GM13977 (cell line): ENCODE measurements at regions not wholly inside any gene's neighbourhood (a gene's known extent, or its start where the extent isn't known, plus 50 kb on each side); places are given as distances from the start of the nearest gene placed in this dataset.

Experiments used
- DNase-seq: peaks from one replicate; pipeline ENCODE4 v3.0.0; 2012; ENCODE audit warnings: low spot score
- in situ Hi-C: fragments of 300-500 bp; cut with MboI; formaldehyde crosslinking; loops from one replicate; pipeline ENCODE4 v1.12.0; 2022; ENCODE audit warnings: low sequenced_read_pairs, low pct_unique_long_range_greater_than_20kb, mixed read lengths, inconsistent platforms; ENCODE audit not compliant: unreplicated experiment
- TF ChIP-seq, protein P1 (sequence below): IDR thresholded peaks from 2 replicates; pipeline ENCODE4 v1.5.1; 2012; ENCODE audit warnings: mild to moderate bottlenecking, control low read depth; ENCODE audit not compliant: insufficient read depth; ENCODE audit errors: extremely low read depth, missing control alignments

DNA sequence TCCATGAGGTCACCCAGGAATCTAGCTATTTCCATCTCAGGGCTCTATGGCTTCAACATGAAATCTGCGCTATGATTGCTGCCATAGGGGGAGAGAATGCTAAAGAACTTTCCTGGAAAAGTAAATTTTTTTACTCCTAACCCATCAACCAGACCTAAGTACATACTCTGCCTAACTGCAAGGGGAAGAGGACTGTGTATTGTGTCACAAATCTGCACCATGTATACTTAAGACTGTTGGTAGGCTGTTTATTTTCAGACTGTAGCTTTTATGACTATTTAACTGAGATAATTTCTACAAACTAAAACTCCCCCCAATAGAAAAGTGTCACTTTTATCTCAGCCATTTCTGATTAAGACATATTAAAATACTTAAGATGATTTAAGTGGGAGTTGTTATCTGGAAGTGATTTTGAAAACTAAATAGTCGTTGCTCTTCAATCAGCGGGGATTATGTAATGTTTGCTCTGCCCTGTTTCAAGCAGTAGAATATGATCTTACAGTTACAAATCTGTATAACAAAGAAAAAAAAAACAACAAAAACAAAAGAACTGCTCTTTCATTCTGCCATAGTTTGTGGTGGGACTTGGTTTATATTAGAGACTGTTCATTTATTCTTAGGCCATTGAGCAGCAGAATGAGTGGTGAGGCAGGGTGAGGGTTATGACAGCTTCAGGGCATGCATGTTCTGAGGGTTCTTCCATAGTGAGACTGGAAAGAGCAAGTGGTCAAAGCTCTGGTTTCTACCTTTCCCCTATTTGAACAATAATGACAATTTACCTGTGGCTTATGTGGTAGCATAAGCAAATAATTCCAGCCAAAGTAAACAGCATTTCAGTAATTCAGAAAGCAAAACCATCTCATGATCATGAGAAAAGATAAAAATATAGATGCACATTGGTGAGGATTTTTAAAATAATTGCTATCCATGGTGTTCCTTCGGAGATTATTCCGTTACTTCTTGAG lies 126.3 kb upstream of the CEP162 start:
- DNase-seq, result no peak
- TF ChIP-seq, protein P1, sequence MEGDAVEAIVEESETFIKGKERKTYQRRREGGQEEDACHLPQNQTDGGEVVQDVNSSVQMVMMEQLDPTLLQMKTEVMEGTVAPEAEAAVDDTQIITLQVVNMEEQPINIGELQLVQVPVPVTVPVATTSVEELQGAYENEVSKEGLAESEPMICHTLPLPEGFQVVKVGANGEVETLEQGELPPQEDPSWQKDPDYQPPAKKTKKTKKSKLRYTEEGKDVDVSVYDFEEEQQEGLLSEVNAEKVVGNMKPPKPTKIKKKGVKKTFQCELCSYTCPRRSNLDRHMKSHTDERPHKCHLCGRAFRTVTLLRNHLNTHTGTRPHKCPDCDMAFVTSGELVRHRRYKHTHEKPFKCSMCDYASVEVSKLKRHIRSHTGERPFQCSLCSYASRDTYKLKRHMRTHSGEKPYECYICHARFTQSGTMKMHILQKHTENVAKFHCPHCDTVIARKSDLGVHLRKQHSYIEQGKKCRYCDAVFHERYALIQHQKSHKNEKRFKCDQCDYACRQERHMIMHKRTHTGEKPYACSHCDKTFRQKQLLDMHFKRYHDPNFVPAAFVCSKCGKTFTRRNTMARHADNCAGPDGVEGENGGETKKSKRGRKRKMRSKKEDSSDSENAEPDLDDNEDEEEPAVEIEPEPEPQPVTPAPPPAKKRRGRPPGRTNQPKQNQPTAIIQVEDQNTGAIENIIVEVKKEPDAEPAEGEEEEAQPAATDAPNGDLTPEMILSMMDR, result no peak
- in situ Hi-C loops, result no loop called here

DNA sequence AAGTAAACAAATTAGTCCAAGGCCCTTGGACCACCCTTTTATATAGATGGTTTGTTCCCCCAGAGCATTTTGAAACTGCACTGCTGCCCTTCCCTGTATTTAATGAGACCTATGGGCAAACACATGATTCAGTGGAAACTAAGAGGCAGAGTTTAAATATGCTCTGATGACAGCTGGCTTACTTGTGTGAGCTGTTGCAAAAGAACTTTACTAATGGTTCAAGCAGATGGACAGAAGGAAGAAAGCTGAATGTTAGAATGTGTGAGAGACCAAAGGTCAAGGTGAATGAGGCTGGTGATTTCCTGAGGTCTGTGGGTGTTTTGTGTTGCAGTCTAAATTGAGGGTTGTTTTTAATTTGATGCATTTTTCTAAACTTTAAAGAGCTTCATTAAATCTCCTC lies 123.0 kb upstream of the CEP162 start:
- no peak for DNase-seq
- TF ChIP-seq, protein P1, result no peak
- in situ Hi-C loops, result no loop called here

DNA sequence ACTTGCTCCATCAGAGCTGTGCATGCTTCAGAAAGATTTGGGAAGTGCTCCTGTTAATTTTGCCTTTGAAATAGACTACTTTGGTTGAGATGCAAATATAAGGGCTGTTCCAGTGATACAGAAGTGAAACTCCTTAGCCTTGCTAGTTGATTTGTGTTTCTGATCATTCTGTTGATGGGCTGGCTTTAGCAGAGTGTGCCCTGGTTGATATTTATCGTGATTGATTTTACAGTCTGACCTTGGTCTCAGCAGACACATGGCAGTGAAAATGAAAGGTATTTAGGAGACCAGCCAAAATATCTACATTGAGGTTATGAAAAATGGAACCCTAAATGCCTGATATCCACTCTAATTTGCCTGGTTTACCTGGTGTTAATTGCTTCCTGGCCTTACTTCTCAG lies 122.1 kb upstream of the CEP162 start:
- TF ChIP-seq, protein P1, result no peak
- in situ Hi-C loops, result no loop called here
- DNase-seq, result no peak

DNA sequence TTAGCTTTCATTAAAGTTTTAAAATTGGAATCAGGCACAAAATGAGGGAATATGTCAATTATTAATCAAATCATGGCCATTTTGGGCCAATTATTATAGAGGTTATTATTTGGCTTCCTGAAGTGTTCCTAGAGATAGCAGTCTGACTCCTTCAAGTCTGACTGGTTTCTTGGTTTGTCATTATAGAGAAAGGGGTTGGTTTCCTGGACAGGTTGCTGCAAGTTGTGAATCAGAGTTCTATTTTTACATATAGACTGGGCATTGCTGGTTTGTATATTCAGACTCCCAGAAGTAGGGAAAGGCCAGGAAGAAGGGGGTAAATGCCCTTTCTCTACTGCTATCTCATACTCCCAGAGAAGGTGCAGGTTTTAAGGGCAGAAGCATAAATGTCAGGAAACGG lies 121.4 kb upstream of the CEP162 start:
- in situ Hi-C loops, result no loop called here
- DNase-seq, result no peak
- TF ChIP-seq, protein P1, result no peak

DNA sequence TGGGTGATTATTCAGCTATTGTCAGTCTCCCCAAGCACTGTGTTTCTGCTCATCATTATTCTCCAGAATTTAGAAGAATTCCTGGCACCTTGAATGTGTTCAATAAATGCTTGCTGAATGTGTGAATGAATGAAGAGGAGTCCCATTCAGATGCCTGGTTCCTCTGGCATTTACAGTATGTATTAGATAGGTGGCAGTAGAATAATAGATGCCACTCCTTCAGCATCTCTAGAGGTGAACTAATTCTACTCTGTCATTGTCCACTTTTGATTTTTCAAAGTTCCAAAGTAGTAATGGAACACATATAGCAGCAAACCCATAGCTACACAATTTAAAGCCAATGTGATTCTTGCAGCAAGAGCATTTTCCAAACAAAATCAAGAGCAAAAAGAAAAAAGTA lies 118.9 kb upstream of the CEP162 start:
- TF ChIP-seq, protein P1, result no peak
- in situ Hi-C loops, result no loop called here
- DNase-seq, result no peak

DNA sequence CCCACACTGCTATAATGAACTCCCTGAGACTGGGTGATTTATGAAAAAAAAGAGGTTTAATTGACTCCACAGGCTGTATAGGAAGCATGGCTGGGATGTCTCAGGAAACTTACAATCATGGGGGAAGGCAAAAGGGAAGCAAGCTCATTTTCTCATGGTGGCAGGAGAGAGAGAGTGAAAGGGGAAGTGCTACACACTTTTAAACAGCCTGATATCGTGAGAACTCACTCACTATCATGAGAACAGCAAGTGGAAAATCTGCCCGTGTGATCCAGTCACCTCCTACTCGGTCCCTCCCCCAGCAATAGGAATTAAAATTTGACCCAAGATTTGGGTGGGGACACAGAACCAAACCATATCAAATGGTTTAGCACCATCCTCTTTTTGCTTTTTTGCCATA lies 116.6 kb upstream of the CEP162 start:
- no peak for DNase-seq
- TF ChIP-seq, protein P1, result no peak
- in situ Hi-C loops, result no loop called here
